ENCODE measurements at regions not wholly inside any gene's neighbourhood (a gene's known extent, or its start where the extent isn't known, plus 50 kb on each side); places are given as distances from the start of the nearest gene placed in this dataset.

DNA sequence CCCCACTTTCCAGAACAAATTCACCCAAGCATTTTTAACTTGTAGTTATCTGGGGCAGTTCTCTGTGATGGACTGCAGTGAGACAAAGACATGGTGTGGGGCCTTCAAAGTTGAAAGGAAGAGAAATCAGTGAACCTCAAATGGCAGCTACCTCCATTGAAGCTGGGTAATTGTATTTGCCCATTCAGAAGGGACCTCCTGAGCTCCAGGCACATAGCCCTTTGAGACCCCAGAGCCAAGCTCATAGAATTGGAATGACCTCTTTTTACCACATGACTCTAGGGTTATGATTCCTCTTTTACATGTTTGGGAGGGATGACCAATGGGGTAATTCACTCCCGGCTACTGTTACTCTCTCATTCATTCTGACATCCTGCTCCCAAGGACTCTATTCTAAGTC is 368.4 kb upstream of the ITGA1 start:
- no peak for TF ChIP-seq EP300 (IDR thresholded peaks at IDR 0.05)
- no peak for TF ChIP-seq CTCF (IDR thresholded peaks at IDR 0.05)
- TF ChIP-seq POLR2A (IDR thresholded peaks at IDR 0.05) = no peak
- Histone ChIP-seq H3K4me3 (no peak overlapping the region), H3K4me1 (no peaks in the 10 kb centered on the region), H3K9me3 (no peaks in the 10 kb centered on the region), H3K27ac (no peak overlapping the region), H3K27me3 (no peaks in the 10 kb centered on the region), H3K36me3 (no peaks in the 10 kb centered on the region)
- 21 to 30% methylated on average over 1 of the region's 1 CpG for WGBS, 2 donors
- no peak for DNase-seq (ENCODE audit: low spot score in 2 of 2)

GRCh38 chr5:52427615-52428014 is 360.1 kb upstream of the ITGA1 start:
- Histone ChIP-seq H3K4me3 (no peak overlapping the region), H3K36me3 (no peaks in the 10 kb centered on the region), H3K4me1 (no peaks in the 10 kb centered on the region), H3K27ac (no peak overlapping the region), H3K9me3 (no peaks in the 10 kb centered on the region), H3K27me3 (no peaks in the 10 kb centered on the region)
- no peak for DNase-seq (ENCODE audit: low spot score in 2 of 2)
- 95 to 96% methylated on average over 4 of the region's 4 CpGs for WGBS, 2 donors
- TF ChIP-seq POLR2A (IDR thresholded peaks at IDR 0.05) = no peak
- TF ChIP-seq EP300 (IDR thresholded peaks at IDR 0.05) = no peak
- TF ChIP-seq CTCF (IDR thresholded peaks at IDR 0.05) = no peak

DNA sequence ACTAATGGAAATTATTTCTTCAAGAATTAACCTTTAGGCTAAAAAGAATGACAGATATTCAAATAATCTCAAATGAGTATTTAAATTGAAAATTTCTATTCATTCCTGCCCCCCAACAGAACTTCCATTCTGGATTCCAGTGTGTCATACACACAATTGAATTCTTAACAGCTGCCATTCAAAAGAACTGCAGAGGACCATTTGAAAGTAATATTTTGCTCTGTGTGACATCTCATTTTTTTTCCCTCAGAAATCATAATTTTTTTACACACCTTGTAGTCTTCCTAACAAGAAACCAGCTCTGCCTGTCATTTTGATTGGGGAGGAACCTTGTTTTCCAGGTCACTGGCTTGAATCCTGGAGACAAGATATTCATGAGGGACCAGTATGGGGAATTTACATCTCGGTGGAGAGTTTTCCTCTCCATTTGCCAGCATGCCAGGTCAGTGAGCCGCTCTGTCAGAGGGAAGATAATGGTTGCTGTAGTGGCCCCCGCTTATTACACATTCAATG is 358.7 kb upstream of the ITGA1 start:
- no peak for DNase-seq (ENCODE audit: low spot score in 2 of 2)
- Histone ChIP-seq H3K4me1 (no peaks in the 10 kb centered on the region), H3K9me3 (no peaks in the 10 kb centered on the region), H3K27me3 (no peaks in the 10 kb centered on the region), H3K4me3 (no peak overlapping the region), H3K36me3 (no peaks in the 10 kb centered on the region), H3K27ac (no peak overlapping the region)
- TF ChIP-seq EP300 (IDR thresholded peaks at IDR 0.05) (no peak), CTCF (IDR thresholded peaks at IDR 0.05) (no peak), POLR2A (IDR thresholded peaks at IDR 0.05) (no peak)
- 92 to 94% methylated on average over 3 of the region's 3 CpGs for WGBS, 2 donors

DNA sequence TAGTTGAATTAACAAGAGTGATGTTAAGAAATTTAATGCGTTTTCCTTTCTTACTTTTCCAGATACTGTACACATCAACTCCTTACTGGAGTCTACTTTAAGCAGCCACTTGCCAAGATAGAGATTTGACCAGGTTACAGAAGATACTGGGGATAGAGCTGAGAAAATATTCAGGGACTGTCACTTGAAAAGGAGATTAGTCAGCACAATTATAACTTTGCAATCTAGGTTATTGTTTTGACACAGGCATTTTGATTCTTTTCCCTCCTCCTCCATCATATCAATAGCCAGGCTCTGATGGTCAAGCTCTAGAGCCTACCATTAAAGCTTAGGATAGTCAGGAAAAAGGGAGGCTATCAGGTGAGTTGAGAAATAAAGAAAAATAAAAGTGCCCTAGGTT is 345.9 kb upstream of the ITGA1 start:
- no peak for TF ChIP-seq EP300 (IDR thresholded peaks at IDR 0.05)
- no peak for TF ChIP-seq CTCF (IDR thresholded peaks at IDR 0.05)
- no peak for TF ChIP-seq POLR2A (IDR thresholded peaks at IDR 0.05)
- 98 to 100% methylated on average over 1 of the region's 1 CpG for WGBS, 2 donors

GRCh38 chr5:52443187-52443586 is 344.5 kb upstream of the ITGA1 start:
- Histone ChIP-seq H3K4me3 (no peak overlapping the region), H3K36me3 (no peaks in the 10 kb centered on the region), H3K27me3 (no peaks in the 10 kb centered on the region), H3K27ac (no peak overlapping the region), H3K4me1 (no peaks in the 10 kb centered on the region), H3K9me3 (peaks cover 0 to 6% (median 0%) of the 10 kb centered on the region in 4 donors)
- no peak for TF ChIP-seq POLR2A (IDR thresholded peaks at IDR 0.05)
- TF ChIP-seq EP300 (IDR thresholded peaks at IDR 0.05) = no peak
- TF ChIP-seq CTCF (IDR thresholded peaks at IDR 0.05) = no peak
- 94 to 97% methylated on average over 3 of the region's 3 CpGs for WGBS, 2 donors
- DNase-seq (ENCODE audit: low spot score in 2 of 2) = no peak

More for the DNA sequence above, 345.9 kb upstream of the ITGA1 start:
- no peak for DNase-seq (ENCODE audit: low spot score in 2 of 2)
- Histone ChIP-seq H3K36me3 (no peaks in the 10 kb centered on the region), H3K9me3 (peaks cover 0 to 6% (median 0%) of the 10 kb centered on the region in 4 donors), H3K27me3 (no peaks in the 10 kb centered on the region), H3K4me3 (no peak overlapping the region), H3K27ac (no peak overlapping the region), H3K4me1 (no peaks in the 10 kb centered on the region)
